Umbilical cord (tissue), 1 donor: ENCODE measurements at regions not wholly inside any gene's neighbourhood (a gene's known extent, or its start where the extent isn't known, plus 50 kb on each side); places are given as distances from the start of the nearest gene placed in this dataset.
"Not testable (repeated sequence)": the region's sequence is repeated elsewhere in the genome, so short reads cannot be mapped to it uniquely, and the experiment has no call there.

Experiments
- DNase-seq: peaks from one replicate; pipeline ENCODE4 v3.0.0-alpha.2; 2015; ENCODE audit warnings: low spot score

DNA sequence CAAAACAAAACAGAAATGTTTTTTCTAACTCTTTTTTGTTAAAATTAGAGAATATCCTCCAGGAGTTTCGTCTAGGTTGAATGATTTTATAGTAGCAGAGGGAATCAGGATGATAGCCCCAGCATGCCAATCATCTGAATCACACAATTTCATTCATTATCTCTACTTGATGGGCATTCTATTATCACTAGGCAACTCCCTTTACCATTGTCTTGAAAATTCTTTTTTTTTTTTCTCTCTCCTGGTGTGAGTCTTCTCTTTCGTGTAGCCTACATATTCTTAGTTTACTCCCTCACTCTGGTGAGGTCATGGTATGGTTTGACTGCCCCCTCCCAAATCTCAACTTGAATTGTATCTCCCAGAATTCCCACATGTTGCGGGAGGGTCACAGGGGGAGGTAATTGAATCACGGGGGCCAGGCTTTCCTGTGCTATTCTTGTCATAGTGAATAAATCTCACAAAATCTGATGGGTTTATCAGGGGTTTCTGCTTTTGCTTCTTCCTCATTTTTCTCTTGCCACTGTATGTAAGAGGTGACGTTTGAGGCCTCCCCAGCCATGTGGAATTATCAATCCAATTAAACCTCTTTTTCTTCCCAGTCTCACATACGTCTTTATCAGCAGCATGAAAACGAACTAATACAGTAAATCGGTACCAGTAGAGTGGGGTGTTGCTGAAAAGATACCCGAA, 105.0 kb downstream of the OTUD1 start:
- DNase-seq, result no peak

DNA sequence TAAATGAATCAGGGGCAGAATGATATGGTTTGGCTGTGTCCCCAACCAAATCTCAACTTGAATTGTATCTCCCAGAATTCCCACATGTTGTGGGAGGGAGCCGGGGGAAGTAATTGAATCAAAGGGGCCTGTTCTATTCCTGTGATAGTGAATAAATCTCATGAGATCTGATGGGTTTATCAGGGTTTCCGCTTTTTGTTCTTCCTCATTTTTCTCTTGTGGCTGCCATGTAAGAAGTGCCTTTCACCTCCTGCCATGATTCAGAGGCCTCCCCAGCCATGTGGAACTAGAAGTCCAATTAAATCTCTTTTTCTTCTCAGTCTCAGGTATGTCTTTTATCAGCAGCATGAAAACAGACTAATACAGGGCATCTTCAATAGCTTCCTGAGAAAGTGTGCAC, 107.0 kb downstream of the OTUD1 start:
- not testable (repeated sequence) for DNase-seq

- no peak for DNase-seq
Observed at GRCh38 chr10:23556727-23557440, 118.0 kb downstream of the OTUD1 start.

DNA sequence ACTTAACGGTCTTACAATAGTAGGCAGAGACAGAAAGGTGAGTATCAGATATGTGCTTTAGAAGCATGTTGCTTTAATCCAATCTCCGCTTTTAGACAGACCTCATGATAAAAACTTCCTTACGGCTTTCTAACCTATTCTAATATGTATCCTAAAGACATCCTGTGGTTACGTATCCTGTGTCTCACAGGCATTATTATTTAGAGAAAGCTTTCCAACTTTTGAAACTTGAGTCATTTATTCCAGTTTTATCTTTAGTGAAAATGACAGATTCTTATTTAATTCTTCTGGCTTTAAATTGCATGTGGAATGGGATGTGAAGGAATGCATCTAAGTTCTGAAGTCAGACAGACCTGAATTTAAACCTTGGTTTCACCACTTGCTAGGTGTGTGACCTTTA, 118.9 kb downstream of the OTUD1 start:
- no peak for DNase-seq

DNA sequence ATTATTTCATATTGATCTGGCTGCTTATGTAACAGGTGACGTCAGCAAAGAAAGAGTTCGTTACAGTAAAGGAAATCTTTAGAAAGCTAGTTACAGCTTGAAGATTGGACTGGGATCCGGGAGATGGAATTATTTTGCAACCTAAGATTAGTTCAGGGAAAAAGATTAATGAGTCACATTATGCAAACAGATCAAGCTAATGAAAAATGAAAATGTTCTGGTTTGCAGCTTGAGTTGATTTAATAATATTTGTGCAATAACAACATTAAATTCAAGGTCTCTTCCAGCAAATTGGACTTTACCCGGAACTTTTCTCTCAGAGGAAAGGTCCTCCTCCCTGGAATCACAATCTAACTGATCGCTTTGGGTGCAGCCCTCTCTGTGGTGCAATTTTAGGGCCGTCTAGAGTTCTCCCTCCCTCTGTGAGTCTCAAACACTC, 119.5 kb downstream of the OTUD1 start:
- DNase-seq, result no peak

GRCh38 chr10:23568996-23569395, 130.1 kb downstream of the OTUD1 start:
- peak; percentile 55 for DNase-seq

DNA sequence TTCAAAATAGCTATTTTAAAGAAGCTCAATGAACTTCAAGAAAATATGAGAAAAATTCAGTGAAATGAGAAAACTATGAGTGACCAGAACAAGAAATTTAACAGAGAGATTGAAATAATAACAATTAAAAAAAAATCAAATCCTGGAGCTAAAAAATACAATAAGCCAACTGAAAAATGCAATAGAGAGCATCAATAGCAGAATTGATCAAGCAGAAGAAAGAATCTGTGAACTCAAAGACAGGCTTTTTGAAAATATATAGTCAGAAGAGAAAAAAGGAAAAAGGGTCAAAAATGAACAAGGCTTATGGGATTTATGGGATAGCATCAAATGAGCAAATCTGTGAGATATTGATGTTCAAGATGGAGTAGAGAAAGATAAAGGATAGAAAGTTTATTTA, 133.0 kb downstream of the OTUD1 start:
- DNase-seq, result no peak

GRCh38 chr10:23581906-23582450, 143.1 kb downstream of the OTUD1 start:
- DNase-seq, result no peak

DNA sequence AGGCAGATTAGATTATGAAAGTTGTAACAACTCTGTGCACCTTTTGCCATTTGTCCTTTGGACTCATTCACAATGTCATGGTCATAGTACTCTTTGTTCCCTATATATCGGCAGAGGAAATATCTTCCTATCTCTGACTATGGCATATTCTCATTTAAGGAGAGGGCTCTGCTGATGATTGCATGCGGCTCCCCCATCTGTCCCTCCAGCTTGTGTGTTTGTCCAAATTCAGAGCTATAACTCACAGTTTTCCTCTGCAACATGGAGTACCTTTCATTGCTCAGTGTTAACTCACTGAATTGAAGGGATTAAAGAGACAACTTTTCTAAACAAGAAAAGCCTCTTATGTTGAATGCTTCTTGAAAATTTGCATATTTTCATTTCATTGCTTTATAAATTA, 145.5 kb downstream of the OTUD1 start:
- no peak for DNase-seq

DNA sequence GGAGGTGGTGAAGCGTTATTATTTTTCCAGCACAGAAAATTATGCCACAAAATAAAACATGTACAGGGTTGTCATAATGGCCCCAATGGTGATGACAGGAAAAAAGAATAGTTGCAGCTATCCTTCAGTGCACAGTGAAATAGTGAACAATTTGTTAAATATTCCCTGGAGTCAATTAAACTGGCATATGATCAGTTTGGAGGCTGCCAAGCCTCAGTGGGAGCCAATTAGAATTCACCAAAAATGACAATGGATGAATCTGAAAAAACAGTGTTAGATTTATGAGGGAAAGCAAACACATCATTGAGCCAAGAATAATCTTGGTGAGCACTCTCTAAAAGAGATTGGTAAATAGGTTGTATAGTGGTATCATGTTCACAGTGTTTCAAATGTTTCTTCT, 146.3 kb downstream of the OTUD1 start:
- DNase-seq, result no peak

- no peak for DNase-seq
Observed at GRCh38 chr10:23585666-23586065, 146.8 kb downstream of the OTUD1 start.

DNA sequence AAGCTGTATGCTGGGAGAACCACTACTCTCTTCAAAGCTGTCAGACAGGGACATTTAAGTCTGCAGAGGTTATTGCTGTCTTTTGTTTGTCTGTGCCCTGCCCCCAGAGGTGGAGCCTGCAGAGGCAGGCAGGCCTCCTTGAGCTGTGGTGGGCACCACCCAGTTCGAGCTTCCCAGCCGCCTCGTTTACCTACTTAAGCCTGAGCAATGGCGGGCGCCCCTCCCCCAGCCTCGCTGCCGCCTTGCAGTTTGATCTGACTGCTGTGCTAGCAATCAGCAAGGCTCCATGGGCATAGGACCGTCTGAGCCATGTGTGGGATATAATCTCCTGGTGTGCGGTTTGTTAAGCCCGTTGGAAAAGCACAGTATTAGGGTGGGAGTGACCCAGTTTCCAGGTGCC, 156.4 kb downstream of the OTUD1 start:
- DNase-seq, result not testable (repeated sequence)

- no peak for DNase-seq
Observed at GRCh38 chr10:23604613-23605012, 165.7 kb downstream of the OTUD1 start.

GRCh38 chr10:23606456-23606855, 167.6 kb downstream of the OTUD1 start:
- DNase-seq, result no peak

DNA sequence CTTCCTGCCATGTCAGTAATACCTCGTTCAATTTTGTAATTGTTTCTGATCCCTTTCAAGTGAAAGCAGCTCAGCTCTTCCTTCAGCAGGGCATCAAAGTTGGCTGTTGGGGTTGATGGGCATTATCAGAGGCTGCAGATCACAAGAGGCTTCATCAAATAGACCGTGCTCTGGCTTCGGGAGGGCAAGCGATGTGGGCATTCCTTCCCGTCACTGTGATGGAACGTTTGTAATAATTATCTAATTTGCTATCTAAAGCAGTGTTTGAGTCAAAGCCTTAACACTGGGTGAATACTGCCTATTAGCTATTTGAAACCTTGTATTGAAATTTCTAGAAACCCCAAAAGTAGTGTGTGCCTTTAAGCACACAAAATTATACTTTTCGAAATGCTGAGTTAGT, 170.1 kb downstream of the OTUD1 start:
- no peak for DNase-seq

GRCh38 chr10:23610626-23611307, 171.9 kb downstream of the OTUD1 start:
- DNase-seq, result no peak

GRCh38 chr10:23611308-23612029, 172.6 kb downstream of the OTUD1 start:
- no peak for DNase-seq

- DNase-seq, result no peak
Observed at GRCh38 chr10:23613900-23614299, 175.0 kb downstream of the OTUD1 start.

GRCh38 chr10:23614483-23614882, 175.6 kb downstream of the OTUD1 start:
- DNase-seq, result no peak

- no peak for DNase-seq
Observed at GRCh38 chr10:23630376-23630775, 191.5 kb downstream of the OTUD1 start.

- no peak for DNase-seq
Observed at GRCh38 chr10:23630885-23631284, 192.0 kb downstream of the OTUD1 start.
